ENCODE measurements at regions not wholly inside any gene's neighbourhood (a gene's known extent, or its start where the extent isn't known, plus 50 kb on each side); places are given as distances from the start of the nearest gene placed in this dataset.
"Not testable (repeated sequence)": the region's sequence is repeated elsewhere in the genome, so short reads cannot be mapped to it uniquely, and the experiment has no call there.

- FAIRE-seq (no peak), DNase-seq (ENCODE audit: low spot score) (no peak)
These were observed 1109.5 kb downstream of the BRD1 start for GRCh38 chr22:48717883-48718817.

GRCh38 chr22:48717076-48717810 lies 1110.4 kb downstream of the BRD1 start:
- FAIRE-seq (no peak), DNase-seq (ENCODE audit: low spot score) (no peak)

GRCh38 chr22:48716154-48716553 lies 1111.5 kb downstream of the BRD1 start:
- not testable (repeated sequence) for DNase-seq (ENCODE audit: low spot score); FAIRE-seq

GRCh38 chr22:48715511-48715910 lies 1112.2 kb downstream of the BRD1 start:
- FAIRE-seq, result no peak
- DNase-seq (ENCODE audit: low spot score), result no peak

GRCh38 chr22:48714231-48714630 lies 1113.4 kb downstream of the BRD1 start:
- DNase-seq (ENCODE audit: low spot score) (no peak), FAIRE-seq (no peak)

GRCh38 chr22:48713272-48714205 lies 1114.1 kb downstream of the BRD1 start:
- FAIRE-seq, result no peak
- DNase-seq (ENCODE audit: low spot score), result no peak

- no peak for FAIRE-seq
- no peak for DNase-seq (ENCODE audit: low spot score)
These were observed 1115.0 kb downstream of the BRD1 start for GRCh38 chr22:48712558-48713271.

GRCh38 chr22:48711669-48712068 lies 1116.0 kb downstream of the BRD1 start:
- DNase-seq (ENCODE audit: low spot score), result no peak
- no peak for FAIRE-seq

- no peak for DNase-seq (ENCODE audit: low spot score)
- no peak for FAIRE-seq
These were observed 1116.6 kb downstream of the BRD1 start for GRCh38 chr22:48711031-48711431.

GRCh38 chr22:48710410-48710809 lies 1117.3 kb downstream of the BRD1 start:
- no peak for DNase-seq (ENCODE audit: low spot score)
- FAIRE-seq, result no peak

GRCh38 chr22:48709976-48710375 lies 1117.7 kb downstream of the BRD1 start:
- FAIRE-seq (no peak), DNase-seq (ENCODE audit: low spot score) (no peak)

GRCh38 chr22:48709453-48709852 lies 1118.2 kb downstream of the BRD1 start:
- FAIRE-seq (no peak), DNase-seq (ENCODE audit: low spot score) (no peak)

GRCh38 chr22:48708558-48709245 lies 1119.0 kb downstream of the BRD1 start:
- no peak for FAIRE-seq
- no peak for DNase-seq (ENCODE audit: low spot score)

GRCh38 chr22:48707763-48708557 lies 1119.7 kb downstream of the BRD1 start:
- DNase-seq (ENCODE audit: low spot score) (no peak), FAIRE-seq (no peak)

- FAIRE-seq, result no peak
- DNase-seq (ENCODE audit: low spot score), result no peak
These were observed 1120.5 kb downstream of the BRD1 start for GRCh38 chr22:48706934-48707762.

GRCh38 chr22:48705917-48706605 lies 1121.6 kb downstream of the BRD1 start:
- FAIRE-seq, result no peak
- no peak for DNase-seq (ENCODE audit: low spot score)

- FAIRE-seq (no peak), DNase-seq (ENCODE audit: low spot score) (no peak)
These were observed 1122.3 kb downstream of the BRD1 start for GRCh38 chr22:48705159-48705916.
